Hepatocyte (in vitro differentiated cells): ENCODE measurements at regions not wholly inside any gene's neighbourhood (a gene's known extent, or its start where the extent isn't known, plus 50 kb on each side); places are given as distances from the start of the nearest gene placed in this dataset.

Experiments used
- DNase-seq: peaks from one replicate; pipeline ENCODE4 v3.0.0-alpha.2; 2016; ENCODE audit warnings: low spot score
- H2AFZ ChIP-seq: fragments of 200-600 bp; sonication (generic); 2 replicates; pipeline ENCODE4 v1.6.0; 2016; ENCODE audit warnings: antibody characterized with exemption, mild to moderate bottlenecking
- H3K27ac ChIP-seq: fragments of 200-600 bp; sonication (generic); 2 replicates; pipeline ENCODE4 v1.5.1; 2016; ENCODE audit warnings: mild to moderate bottlenecking
- H3K27me3 ChIP-seq: fragments of 200-600 bp; sonication (generic); 2 replicates; pipeline ENCODE4 v1.6.1; 2016
- H3K36me3 ChIP-seq: fragments of 200-600 bp; sonication (generic); replicated peaks from 2 replicates; pipeline ENCODE4 v1.5.1; 2016; ENCODE audit warnings: low read depth; ENCODE audit not compliant: insufficient read depth
- H3K4me1 ChIP-seq: fragments of 200-600 bp; sonication (generic); 2 replicates; pipeline ENCODE4 v1.5.1; 2016; ENCODE audit warnings: mild to moderate bottlenecking, moderate library complexity; ENCODE audit not compliant: insufficient read depth
- H3K4me2 ChIP-seq: fragments of 200-600 bp; sonication (generic); 2 replicates; pipeline ENCODE4 v1.6.0; 2016
- H3K4me3 ChIP-seq: fragments of 200-600 bp; sonication (generic); 2 replicates; pipeline ENCODE4 v1.5.1; 2016; ENCODE audit warnings: mild to moderate bottlenecking
- H3K79me2 ChIP-seq: fragments of 200-600 bp; sonication (generic); 2 replicates; pipeline ENCODE4 v1.6.0; 2017; ENCODE audit warnings: mild to moderate bottlenecking
- H3K9me2 ChIP-seq: fragments of 200-600 bp; sonication (generic); replicated peaks from 2 replicates; pipeline ENCODE4 v1.6.0; 2017; ENCODE audit warnings: mild to moderate bottlenecking; ENCODE audit not compliant: insufficient read depth
- H3K9me3 ChIP-seq: fragments of 200-600 bp; sonication (generic); 2 replicates; pipeline ENCODE4 v1.5.1; 2016; ENCODE audit warnings: low read depth, mild to moderate bottlenecking
- H4K20me1 ChIP-seq: fragments of 200-600 bp; sonication (generic); 2 replicates; pipeline ENCODE4 v1.6.0; 2016; ENCODE audit warnings: mild to moderate bottlenecking; ENCODE audit not compliant: insufficient read depth, poor library complexity, severe bottlenecking
- EZH2 ChIP-seq: fragments of 200-600 bp; sonication (generic); IDR thresholded peaks from 2 replicates; pipeline ENCODE4 v1.6.1; 2016; ENCODE audit warnings: antibody characterized with exemption, mild to moderate bottlenecking, borderline replicate concordance
- EZH2phosphoT487 ChIP-seq: fragments of 200-600 bp; sonication (generic); IDR thresholded peaks from one replicate; pipeline ENCODE4 v1.6.1; 2018; ENCODE audit warnings: antibody characterized with exemption, mild to moderate bottlenecking, low read depth, moderate library complexity; ENCODE audit not compliant: unreplicated experiment, severe bottlenecking
- WGBS: methylation state at CpG from one replicate; pipeline ENCODE4 v1.1.6; 2016; ENCODE audit warnings: low lambda C conversion rate; ENCODE audit errors: missing lambda C conversion rate; 5-methylcytosine and 5-hydroxymethylcytosine counted together
- TF ChIP-seq, protein P1 (sequence below): fragments of 200-600 bp; sonication (generic); IDR thresholded peaks from 2 replicates; pipeline ENCODE4 v1.5.1; 2016; ENCODE audit warnings: antibody characterized with exemption, mild to moderate bottlenecking; ENCODE audit not compliant: poor library complexity

DNA sequence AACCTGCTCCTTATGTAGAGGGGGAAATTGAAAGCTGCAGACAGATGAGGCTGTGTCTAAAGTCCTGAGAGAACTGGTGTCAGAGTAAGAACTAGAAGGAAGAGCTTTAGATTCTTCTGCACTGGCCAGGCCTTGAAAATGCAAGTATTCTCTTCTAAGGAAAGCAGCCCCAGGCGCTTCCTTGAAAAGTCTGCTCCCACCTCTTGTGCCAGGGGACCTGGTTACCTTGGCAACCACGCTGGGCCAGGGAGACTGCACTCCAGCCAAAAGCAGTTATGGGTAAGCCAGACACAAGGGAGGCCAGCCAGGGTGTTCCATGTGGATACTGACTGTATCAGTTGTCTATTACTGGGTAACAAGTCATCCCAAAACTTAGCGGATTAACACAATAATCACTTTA is 228.6 kb upstream of the SDK2 start:
- no peaks in the 10 kb centered on the region for H3K4me1 ChIP-seq
- H3K4me3 ChIP-seq = no peak overlapping the region
- no peaks in the 10 kb centered on the region for H3K9me3 ChIP-seq
- H2AFZ ChIP-seq = no peak overlapping the region
- no peaks in the 10 kb centered on the region for H3K36me3 ChIP-seq
- no peaks in the 10 kb centered on the region for H3K9me2 ChIP-seq
- TF ChIP-seq, protein P1, sequence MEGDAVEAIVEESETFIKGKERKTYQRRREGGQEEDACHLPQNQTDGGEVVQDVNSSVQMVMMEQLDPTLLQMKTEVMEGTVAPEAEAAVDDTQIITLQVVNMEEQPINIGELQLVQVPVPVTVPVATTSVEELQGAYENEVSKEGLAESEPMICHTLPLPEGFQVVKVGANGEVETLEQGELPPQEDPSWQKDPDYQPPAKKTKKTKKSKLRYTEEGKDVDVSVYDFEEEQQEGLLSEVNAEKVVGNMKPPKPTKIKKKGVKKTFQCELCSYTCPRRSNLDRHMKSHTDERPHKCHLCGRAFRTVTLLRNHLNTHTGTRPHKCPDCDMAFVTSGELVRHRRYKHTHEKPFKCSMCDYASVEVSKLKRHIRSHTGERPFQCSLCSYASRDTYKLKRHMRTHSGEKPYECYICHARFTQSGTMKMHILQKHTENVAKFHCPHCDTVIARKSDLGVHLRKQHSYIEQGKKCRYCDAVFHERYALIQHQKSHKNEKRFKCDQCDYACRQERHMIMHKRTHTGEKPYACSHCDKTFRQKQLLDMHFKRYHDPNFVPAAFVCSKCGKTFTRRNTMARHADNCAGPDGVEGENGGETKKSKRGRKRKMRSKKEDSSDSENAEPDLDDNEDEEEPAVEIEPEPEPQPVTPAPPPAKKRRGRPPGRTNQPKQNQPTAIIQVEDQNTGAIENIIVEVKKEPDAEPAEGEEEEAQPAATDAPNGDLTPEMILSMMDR = no peak
- TF ChIP-seq EZH2 (no peak), EZH2phosphoT487 (no peak)
- H3K27ac ChIP-seq = no peak overlapping the region
- no peaks in the 10 kb centered on the region for H4K20me1 ChIP-seq
- DNase-seq = peak; percentile 15
- 72% methylated on average over 3 of the region's 3 CpGs for WGBS
- no peaks in the 10 kb centered on the region for H3K27me3 ChIP-seq
- no peak overlapping the region for H3K4me2 ChIP-seq
- no peaks in the 10 kb centered on the region for H3K79me2 ChIP-seq

DNA sequence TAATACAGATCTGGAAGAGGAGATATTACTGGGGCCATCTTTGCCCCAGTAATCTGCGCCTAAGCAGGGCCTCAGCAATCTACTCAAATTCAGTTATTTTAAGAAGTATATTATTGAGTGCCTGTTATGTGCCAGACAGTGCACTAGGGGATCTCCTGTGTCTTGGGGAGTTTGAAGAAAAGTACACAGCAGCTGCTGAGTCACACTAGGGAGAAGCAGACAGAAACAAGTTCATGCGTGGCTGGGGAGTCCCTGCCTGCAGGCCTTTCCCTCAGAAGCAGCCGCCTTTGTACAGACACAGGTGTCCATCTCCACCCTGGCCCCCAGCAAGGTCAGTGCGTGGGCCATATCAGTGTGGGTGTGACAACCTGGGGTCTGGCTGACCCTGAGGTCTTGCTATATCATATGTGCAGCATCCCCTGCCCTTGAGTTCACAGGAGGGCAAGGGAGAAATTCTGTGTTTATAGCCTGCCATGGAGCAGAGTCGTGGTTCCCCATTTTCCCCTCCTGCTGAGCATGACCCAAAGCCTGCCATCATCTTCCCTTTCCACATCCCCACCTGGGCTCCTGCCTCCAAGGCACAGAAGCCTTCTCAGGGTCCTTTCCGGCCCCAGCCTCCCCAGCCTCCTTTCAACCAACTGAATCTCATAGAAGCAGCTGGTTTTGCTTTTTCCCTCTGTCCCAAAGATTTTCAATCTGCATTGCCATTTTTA is 229.9 kb upstream of the SDK2 start:
- Histone ChIP-seq H3K79me2 (no peaks in the 10 kb centered on the region), H3K9me3 (no peaks in the 10 kb centered on the region), H3K9me2 (no peaks in the 10 kb centered on the region), H3K4me3 (no peak overlapping the region), H3K27ac (no peak overlapping the region), H2AFZ (no peak overlapping the region), H3K4me1 (no peaks in the 10 kb centered on the region), H3K36me3 (no peaks in the 10 kb centered on the region), H4K20me1 (no peaks in the 10 kb centered on the region), H3K4me2 (no peak overlapping the region), H3K27me3 (peaks cover 4% of the 10 kb centered on the region)
- no peak for TF ChIP-seq EZH2
- TF ChIP-seq EZH2phosphoT487 = no peak
- TF ChIP-seq, protein P1 = no peak
- DNase-seq = peak; percentile 21
- WGBS = 77% methylated on average over 6 of the region's 6 CpGs

DNA sequence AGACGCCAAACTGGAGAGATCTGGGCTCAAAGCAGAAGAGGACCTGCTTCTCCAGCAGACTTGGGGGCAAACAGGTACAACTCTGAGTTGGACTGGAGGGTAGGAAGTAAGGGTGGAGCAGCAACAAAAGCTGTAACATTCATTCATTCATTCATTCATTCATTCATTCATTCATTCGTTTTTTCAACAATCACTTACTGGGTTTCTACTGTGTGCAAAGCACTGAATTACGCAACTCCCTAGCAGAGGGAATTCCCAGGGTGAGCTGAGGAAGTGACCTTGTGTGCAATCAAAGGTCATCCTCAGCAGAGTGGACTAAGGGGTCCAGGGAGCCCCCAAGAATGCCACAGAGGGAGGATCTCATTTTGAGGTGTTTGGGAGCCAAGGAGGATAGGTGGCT is 231.1 kb upstream of the SDK2 start:
- Histone ChIP-seq H3K4me2 (no peak overlapping the region), H3K4me3 (no peak overlapping the region), H2AFZ (no peak overlapping the region), H3K79me2 (no peaks in the 10 kb centered on the region), H3K9me2 (no peaks in the 10 kb centered on the region), H3K9me3 (no peaks in the 10 kb centered on the region), H3K27me3 (peaks cover 4% of the 10 kb centered on the region), H4K20me1 (no peaks in the 10 kb centered on the region), H3K27ac (no peak overlapping the region), H3K36me3 (no peaks in the 10 kb centered on the region), H3K4me1 (no peaks in the 10 kb centered on the region)
- 54% methylated on average over 3 of the region's 3 CpGs for WGBS
- DNase-seq = no peak
- TF ChIP-seq EZH2phosphoT487 (no peak), EZH2 (no peak)
- TF ChIP-seq, protein P1 = no peak
